BE2C (cell line): ENCODE measurements at regions not wholly inside any gene's neighbourhood (a gene's known extent, or its start where the extent isn't known, plus 50 kb on each side); places are given as distances from the start of the nearest gene placed in this dataset.
A peak's percentile ranks its signal among the peaks of the same experiment; 100 is the strongest.
"Not testable (repeated sequence)": the region's sequence is repeated elsewhere in the genome, so short reads cannot be mapped to it uniquely, and the experiment has no call there.

Experiments used
- DNase-seq: peaks from one replicate; pipeline ENCODE4 v3.0.0-alpha.2; 2020
- H3K27me3 ChIP-seq: fragments of 250-450 bp; sonication (Bioruptor Pico); 2 replicates; pipeline ENCODE4 v1.5.1; 2020; ENCODE audit warnings: mild to moderate bottlenecking
- H3K36me3 ChIP-seq: fragments of 250-450 bp; sonication (Bioruptor Pico); 2 replicates; pipeline ENCODE4 v1.5.1; 2020; ENCODE audit warnings: mild to moderate bottlenecking
- H3K4me1 ChIP-seq: fragments of 250-450 bp; sonication (Bioruptor Pico); 2 replicates; pipeline ENCODE4 v1.5.1; 2020
- H3K4me3 ChIP-seq: 2 replicates; pipeline ENCODE4 v1.5.1; 2011; ENCODE audit warnings: low read depth, low read length
- H3K9me3 ChIP-seq: fragments of 250-450 bp; sonication (Bioruptor Pico); 2 replicates; pipeline ENCODE4 v1.5.1; 2020
- TF ChIP-seq, protein P1 (sequence below): IDR thresholded peaks from 2 replicates; pipeline ENCODE4 v1.5.1; 2012; ENCODE audit warnings: mild to moderate bottlenecking, low read depth, low read length

DNA sequence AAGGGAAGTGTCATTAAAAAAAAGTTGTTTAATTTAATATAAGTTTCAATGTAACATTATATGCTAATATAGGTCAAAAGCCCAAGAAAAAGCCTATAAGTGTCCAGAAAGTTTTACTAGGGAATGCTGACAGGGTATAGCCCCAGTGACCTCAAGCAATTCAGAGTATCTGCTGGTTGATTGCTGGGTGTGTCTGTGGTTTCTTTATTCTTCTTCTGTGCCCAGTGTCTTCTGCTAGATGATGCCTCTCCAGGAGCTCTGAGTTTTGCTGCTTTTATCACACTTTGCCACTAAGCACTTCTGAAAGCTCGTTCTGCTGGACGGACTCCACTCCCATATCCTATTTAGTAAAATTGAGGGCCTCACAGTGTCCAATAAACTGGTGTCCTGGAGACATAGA is 212.2 kb upstream of the NRG3 start:
- Histone ChIP-seq H3K9me3 (no peaks in the 10 kb centered on the region), H3K4me1 (no peaks in the 10 kb centered on the region), H3K4me3 (no peak overlapping the region), H3K27me3 (no peaks in the 10 kb centered on the region), H3K36me3 (no peaks in the 10 kb centered on the region)
- TF ChIP-seq, protein P1, sequence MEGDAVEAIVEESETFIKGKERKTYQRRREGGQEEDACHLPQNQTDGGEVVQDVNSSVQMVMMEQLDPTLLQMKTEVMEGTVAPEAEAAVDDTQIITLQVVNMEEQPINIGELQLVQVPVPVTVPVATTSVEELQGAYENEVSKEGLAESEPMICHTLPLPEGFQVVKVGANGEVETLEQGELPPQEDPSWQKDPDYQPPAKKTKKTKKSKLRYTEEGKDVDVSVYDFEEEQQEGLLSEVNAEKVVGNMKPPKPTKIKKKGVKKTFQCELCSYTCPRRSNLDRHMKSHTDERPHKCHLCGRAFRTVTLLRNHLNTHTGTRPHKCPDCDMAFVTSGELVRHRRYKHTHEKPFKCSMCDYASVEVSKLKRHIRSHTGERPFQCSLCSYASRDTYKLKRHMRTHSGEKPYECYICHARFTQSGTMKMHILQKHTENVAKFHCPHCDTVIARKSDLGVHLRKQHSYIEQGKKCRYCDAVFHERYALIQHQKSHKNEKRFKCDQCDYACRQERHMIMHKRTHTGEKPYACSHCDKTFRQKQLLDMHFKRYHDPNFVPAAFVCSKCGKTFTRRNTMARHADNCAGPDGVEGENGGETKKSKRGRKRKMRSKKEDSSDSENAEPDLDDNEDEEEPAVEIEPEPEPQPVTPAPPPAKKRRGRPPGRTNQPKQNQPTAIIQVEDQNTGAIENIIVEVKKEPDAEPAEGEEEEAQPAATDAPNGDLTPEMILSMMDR = no peak
- DNase-seq = no peak

DNA sequence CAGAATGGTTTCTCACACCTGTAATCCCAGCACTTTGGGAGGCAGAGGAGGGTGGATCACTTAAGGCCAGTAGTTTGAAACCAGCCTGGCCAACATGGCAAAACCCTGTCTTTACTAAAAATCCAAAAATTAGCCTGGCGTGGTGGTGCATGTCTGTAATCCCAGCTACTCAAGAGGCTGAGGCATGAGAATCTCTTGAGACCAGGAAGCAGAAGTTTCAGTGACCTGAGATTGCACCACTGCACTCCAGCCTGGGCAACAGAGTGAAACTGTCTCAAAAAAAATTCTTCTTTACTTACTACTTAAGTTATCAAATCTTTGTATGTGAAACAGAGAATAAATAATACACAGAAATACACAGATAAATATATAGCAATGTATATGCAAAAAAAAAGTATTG is 210.2 kb upstream of the NRG3 start:
- H3K27me3 ChIP-seq, H3K9me3 ChIP-seq, DNase-seq, H3K4me1 ChIP-seq, H3K36me3 ChIP-seq, H3K4me3 ChIP-seq: not testable (repeated sequence)

DNA sequence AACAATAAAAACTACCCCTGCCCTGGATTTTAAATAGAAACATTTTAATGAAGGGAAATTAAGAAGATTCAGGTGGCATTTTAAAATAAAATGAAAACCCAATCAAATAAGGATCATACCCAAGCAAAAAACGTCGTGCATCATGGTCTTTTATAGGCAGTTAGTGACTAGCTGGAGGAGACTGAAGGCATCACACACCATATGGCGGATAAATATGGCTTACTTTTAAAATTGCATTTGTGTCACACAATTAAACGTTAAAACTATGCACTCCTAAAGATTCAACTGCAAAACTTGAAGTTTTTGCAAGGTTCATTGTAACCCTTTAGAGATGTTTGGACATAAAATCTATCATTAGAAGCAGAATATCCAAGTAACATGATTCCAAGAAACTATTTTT is 200.1 kb upstream of the NRG3 start:
- Histone ChIP-seq H3K9me3 (no peaks in the 10 kb centered on the region), H3K4me3 (no peak overlapping the region), H3K27me3 (no peaks in the 10 kb centered on the region), H3K4me1 (no peaks in the 10 kb centered on the region), H3K36me3 (no peaks in the 10 kb centered on the region)
- DNase-seq = no peak
- TF ChIP-seq, protein P1 = no peak

DNA sequence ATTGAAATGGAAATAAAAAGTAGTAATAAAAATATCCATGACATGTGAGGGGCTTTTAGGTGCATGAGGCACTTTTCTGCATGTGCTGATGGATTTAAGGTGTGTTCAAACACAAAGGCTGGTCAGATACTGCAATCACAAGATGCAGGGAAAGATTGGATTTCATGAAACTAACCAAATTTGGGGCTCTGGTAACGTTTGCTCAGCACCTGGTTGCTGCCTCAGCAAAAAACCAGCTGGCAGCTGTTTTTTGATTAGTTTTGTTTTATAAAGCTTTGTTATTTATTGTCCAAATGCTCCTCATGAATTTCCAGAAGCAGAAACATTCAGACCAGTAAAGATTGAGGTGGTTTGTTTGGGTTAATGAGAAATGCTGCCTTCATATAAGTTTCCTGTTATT is 195.7 kb upstream of the NRG3 start:
- Histone ChIP-seq H3K27me3 (no peaks in the 10 kb centered on the region), H3K4me3 (no peak overlapping the region), H3K36me3 (no peaks in the 10 kb centered on the region), H3K4me1 (no peaks in the 10 kb centered on the region), H3K9me3 (no peaks in the 10 kb centered on the region)
- no peak for DNase-seq
- TF ChIP-seq, protein P1 = no peak

DNA sequence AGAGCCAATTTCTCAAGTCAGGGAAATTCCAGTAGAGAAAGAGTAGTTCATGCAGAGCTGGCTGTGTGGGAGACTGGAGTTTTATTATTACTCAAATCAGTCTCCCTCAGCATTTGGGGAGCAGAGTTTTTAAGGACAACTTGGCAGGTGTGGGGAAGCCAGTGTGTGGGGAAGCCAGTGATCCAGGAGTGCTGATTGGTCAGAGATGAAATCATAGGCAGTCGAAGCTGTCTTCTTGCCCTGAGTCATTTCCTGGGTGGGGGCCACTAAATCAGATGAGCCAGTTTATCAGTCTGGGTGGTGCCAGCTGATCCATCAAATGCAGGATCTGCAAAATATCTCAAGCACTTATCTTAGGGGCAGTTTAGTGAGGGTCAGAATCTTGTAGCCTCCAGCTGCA is 194.6 kb upstream of the NRG3 start:
- no peak for DNase-seq
- no peaks in the 10 kb centered on the region for H3K4me1 ChIP-seq
- H3K27me3 ChIP-seq = no peaks in the 10 kb centered on the region
- TF ChIP-seq, protein P1 = no peak
- H3K9me3 ChIP-seq = no peaks in the 10 kb centered on the region
- H3K4me3 ChIP-seq = no peak overlapping the region
- H3K36me3 ChIP-seq = no peaks in the 10 kb centered on the region

DNA sequence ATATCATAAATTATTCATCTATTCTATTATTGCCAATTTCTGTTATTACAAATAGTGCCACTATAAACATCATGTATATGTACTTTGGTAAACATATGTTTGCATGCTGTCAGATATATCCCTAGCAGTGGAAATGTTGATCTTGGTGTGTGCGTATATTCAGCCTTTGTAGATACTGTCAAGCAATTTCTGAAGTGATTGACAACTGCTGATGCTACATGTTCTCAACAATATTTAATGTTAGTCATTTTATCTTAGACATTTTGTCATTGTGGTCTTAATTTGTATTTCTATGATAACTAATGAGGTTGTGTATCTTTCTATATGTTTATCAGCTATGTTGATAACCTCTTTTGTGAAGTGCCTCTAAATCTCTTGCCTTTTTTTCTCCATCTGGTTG is 186.5 kb upstream of the NRG3 start:
- TF ChIP-seq, protein P1 = no peak
- DNase-seq = no peak
- H3K4me1 ChIP-seq = no peaks in the 10 kb centered on the region
- H3K36me3 ChIP-seq = no peaks in the 10 kb centered on the region
- no peak overlapping the region for H3K4me3 ChIP-seq
- no peaks in the 10 kb centered on the region for H3K9me3 ChIP-seq
- H3K27me3 ChIP-seq = no peaks in the 10 kb centered on the region

DNA sequence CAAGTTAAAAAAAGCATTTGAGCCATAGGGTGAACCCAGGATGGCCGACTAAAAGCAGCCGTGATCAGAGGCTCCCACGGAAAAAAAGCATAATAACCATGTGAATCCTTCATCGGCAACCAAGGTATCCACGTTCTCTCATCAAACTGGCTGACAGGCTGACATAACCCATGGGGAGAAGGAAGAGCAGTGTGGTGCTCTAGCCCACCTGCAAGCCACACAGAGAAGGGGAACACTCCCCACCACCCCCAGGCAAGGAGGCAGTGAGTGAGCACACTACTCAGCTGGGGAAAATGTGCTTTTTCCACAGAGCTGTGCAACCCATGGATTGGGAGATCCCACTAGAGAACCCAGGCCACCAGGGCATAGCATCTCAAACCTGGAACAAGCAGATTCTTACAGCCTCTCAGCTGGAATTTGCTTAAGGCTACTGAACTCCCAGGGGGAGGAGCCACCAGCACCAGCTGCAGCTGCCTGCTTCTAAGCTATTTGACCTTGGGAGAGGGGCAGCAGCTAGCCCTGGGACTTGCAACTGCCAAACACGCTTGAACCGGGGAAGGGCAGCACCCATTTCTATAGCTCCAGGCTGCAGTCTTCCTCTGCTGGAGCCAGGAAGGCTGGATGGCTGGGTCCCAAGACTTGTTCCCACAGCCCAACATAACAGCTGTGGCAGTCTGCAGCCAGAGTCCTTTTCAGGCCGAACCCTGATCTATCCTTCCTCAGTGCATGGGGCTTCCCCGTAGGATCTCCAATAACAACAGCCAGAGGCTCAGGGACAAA is 178.2 kb upstream of the NRG3 start:
- TF ChIP-seq, protein P1 = no peak
- Histone ChIP-seq H3K4me3 (no peak overlapping the region), H3K4me1 (no peaks in the 10 kb centered on the region), H3K36me3 (no peaks in the 10 kb centered on the region), H3K27me3 (no peaks in the 10 kb centered on the region), H3K9me3 (no peaks in the 10 kb centered on the region)
- peak; percentile 35 for DNase-seq
